ENCODE measurements at regions not wholly inside any gene's neighbourhood (a gene's known extent, or its start where the extent isn't known, plus 50 kb on each side); places are given as distances from the start of the nearest gene placed in this dataset.

GRCh38 chr2:228559774-228560415 lies 378.4 kb upstream of the SPHKAP start:
- no peak for DNase-seq
- Histone ChIP-seq H3K36me3 (replicated peaks; ENCODE audit: control insufficient read depth, insufficient read depth, low read length) (no peaks in the 10 kb centered on the region), H3K27me3 (ENCODE audit: control insufficient read depth, insufficient read depth, low read length) (no peaks in the 10 kb centered on the region), H3K4me3 (ENCODE audit: insufficient read depth, low read depth, low read length) (no peak overlapping the region)

GRCh38 chr2:228556717-228557116 lies 375.2 kb upstream of the SPHKAP start:
- Histone ChIP-seq H3K36me3 (replicated peaks; ENCODE audit: control insufficient read depth, insufficient read depth, low read length) (no peaks in the 10 kb centered on the region), H3K27me3 (ENCODE audit: control insufficient read depth, insufficient read depth, low read length) (no peaks in the 10 kb centered on the region), H3K4me3 (ENCODE audit: insufficient read depth, low read depth, low read length) (no peak overlapping the region)
- DNase-seq, result no peak

- DNase-seq, result no peak
- H3K27me3 ChIP-seq (ENCODE audit: control insufficient read depth, insufficient read depth, low read length), result no peaks in the 10 kb centered on the region
- H3K4me3 ChIP-seq (ENCODE audit: insufficient read depth, low read depth, low read length), result no peak overlapping the region
- no peaks in the 10 kb centered on the region for H3K36me3 ChIP-seq (replicated peaks; ENCODE audit: control insufficient read depth, insufficient read depth, low read length)
These were observed 368.0 kb upstream of the SPHKAP start for GRCh38 chr2:228549441-228550007.

GRCh38 chr2:228548230-228548629 lies 366.7 kb upstream of the SPHKAP start:
- Histone ChIP-seq H3K27me3 (ENCODE audit: control insufficient read depth, insufficient read depth, low read length) (no peaks in the 10 kb centered on the region), H3K4me3 (ENCODE audit: insufficient read depth, low read depth, low read length) (no peak overlapping the region), H3K36me3 (replicated peaks; ENCODE audit: control insufficient read depth, insufficient read depth, low read length) (no peaks in the 10 kb centered on the region)
- DNase-seq, result no peak

- no peak for DNase-seq
- H3K36me3 ChIP-seq (replicated peaks; ENCODE audit: control insufficient read depth, insufficient read depth, low read length), result no peaks in the 10 kb centered on the region; the same call in 1 of the 2 replicates
- H3K4me3 ChIP-seq (ENCODE audit: insufficient read depth, low read depth, low read length), result no peak overlapping the region
- no peaks in the 10 kb centered on the region for H3K27me3 ChIP-seq (ENCODE audit: control insufficient read depth, insufficient read depth, low read length)
These were observed 364.3 kb upstream of the SPHKAP start for GRCh38 chr2:228545748-228546145.

- Histone ChIP-seq H3K36me3 (replicated peaks; ENCODE audit: control insufficient read depth, insufficient read depth, low read length) (no peaks in the 10 kb centered on the region; the same call in 1 of the 2 replicates), H3K27me3 (ENCODE audit: control insufficient read depth, insufficient read depth, low read length) (no peaks in the 10 kb centered on the region), H3K4me3 (ENCODE audit: insufficient read depth, low read depth, low read length) (no peak overlapping the region)
- no peak for DNase-seq
These were observed 363.7 kb upstream of the SPHKAP start for GRCh38 chr2:228545041-228545747.

- H3K4me3 ChIP-seq (ENCODE audit: insufficient read depth, low read depth, low read length), result no peak overlapping the region
- no peaks in the 10 kb centered on the region for H3K27me3 ChIP-seq (ENCODE audit: control insufficient read depth, insufficient read depth, low read length)
- no peaks in the 10 kb centered on the region; the same call in 1 of the 2 replicates for H3K36me3 ChIP-seq (replicated peaks; ENCODE audit: control insufficient read depth, insufficient read depth, low read length)
- DNase-seq, result no peak
These were observed 361.6 kb upstream of the SPHKAP start for GRCh38 chr2:228543117-228543516.

- Histone ChIP-seq H3K27me3 (ENCODE audit: control insufficient read depth, insufficient read depth, low read length) (no peaks in the 10 kb centered on the region), H3K36me3 (replicated peaks; ENCODE audit: control insufficient read depth, insufficient read depth, low read length) (no peaks in the 10 kb centered on the region; the same call in 1 of the 2 replicates), H3K4me3 (ENCODE audit: insufficient read depth, low read depth, low read length) (no peak overlapping the region)
- no peak for DNase-seq
These were observed 360.8 kb upstream of the SPHKAP start for GRCh38 chr2:228542277-228542676.

GRCh38 chr2:228541789-228542188 lies 360.3 kb upstream of the SPHKAP start:
- no peak for DNase-seq
- Histone ChIP-seq H3K4me3 (ENCODE audit: insufficient read depth, low read depth, low read length) (no peak overlapping the region), H3K27me3 (ENCODE audit: control insufficient read depth, insufficient read depth, low read length) (no peaks in the 10 kb centered on the region), H3K36me3 (replicated peaks; ENCODE audit: control insufficient read depth, insufficient read depth, low read length) (no peaks in the 10 kb centered on the region; the same call in 1 of the 2 replicates)

GRCh38 chr2:228540976-228541375 lies 359.5 kb upstream of the SPHKAP start:
- H3K36me3 ChIP-seq (replicated peaks; ENCODE audit: control insufficient read depth, insufficient read depth, low read length), result no peaks in the 10 kb centered on the region; the same call in 1 of the 2 replicates
- no peak for DNase-seq
- no peaks in the 10 kb centered on the region for H3K27me3 ChIP-seq (ENCODE audit: control insufficient read depth, insufficient read depth, low read length)
- H3K4me3 ChIP-seq (ENCODE audit: insufficient read depth, low read depth, low read length), result no peak overlapping the region

- no peaks in the 10 kb centered on the region for H3K27me3 ChIP-seq (ENCODE audit: control insufficient read depth, insufficient read depth, low read length)
- no peak overlapping the region for H3K4me3 ChIP-seq (ENCODE audit: insufficient read depth, low read depth, low read length)
- DNase-seq, result no peak
- H3K36me3 ChIP-seq (replicated peaks; ENCODE audit: control insufficient read depth, insufficient read depth, low read length), result no peaks in the 10 kb centered on the region
These were observed 353.9 kb upstream of the SPHKAP start for GRCh38 chr2:228535396-228535795.

GRCh38 chr2:228533156-228533555 lies 351.7 kb upstream of the SPHKAP start:
- H3K4me3 ChIP-seq (ENCODE audit: insufficient read depth, low read depth, low read length), result no peak overlapping the region
- H3K27me3 ChIP-seq (ENCODE audit: control insufficient read depth, insufficient read depth, low read length), result no peaks in the 10 kb centered on the region
- H3K36me3 ChIP-seq (replicated peaks; ENCODE audit: control insufficient read depth, insufficient read depth, low read length), result no peaks in the 10 kb centered on the region
- DNase-seq, result no peak

- no peaks in the 10 kb centered on the region for H3K36me3 ChIP-seq (replicated peaks; ENCODE audit: control insufficient read depth, insufficient read depth, low read length)
- H3K27me3 ChIP-seq (ENCODE audit: control insufficient read depth, insufficient read depth, low read length), result no peaks in the 10 kb centered on the region
- H3K4me3 ChIP-seq (ENCODE audit: insufficient read depth, low read depth, low read length), result no peak overlapping the region
- DNase-seq, result no peak
These were observed 350.7 kb upstream of the SPHKAP start for GRCh38 chr2:228532233-228532632.

- no peak for DNase-seq
- Histone ChIP-seq H3K36me3 (replicated peaks; ENCODE audit: control insufficient read depth, insufficient read depth, low read length) (no peaks in the 10 kb centered on the region), H3K4me3 (ENCODE audit: insufficient read depth, low read depth, low read length) (no peak overlapping the region), H3K27me3 (ENCODE audit: control insufficient read depth, insufficient read depth, low read length) (no peaks in the 10 kb centered on the region)
These were observed 345.9 kb upstream of the SPHKAP start for GRCh38 chr2:228527197-228527881.

- no peaks in the 10 kb centered on the region for H3K27me3 ChIP-seq (ENCODE audit: control insufficient read depth, insufficient read depth, low read length)
- no peaks in the 10 kb centered on the region for H3K36me3 ChIP-seq (replicated peaks; ENCODE audit: control insufficient read depth, insufficient read depth, low read length)
- no peak overlapping the region for H3K4me3 ChIP-seq (ENCODE audit: insufficient read depth, low read depth, low read length)
- no peak for DNase-seq
These were observed 345.2 kb upstream of the SPHKAP start for GRCh38 chr2:228526687-228527086.

Measured in H7 (cell line).